IMR-90 (cell line): ENCODE measurements at regions not wholly inside any gene's neighbourhood (a gene's known extent, or its start where the extent isn't known, plus 50 kb on each side); places are given as distances from the start of the nearest gene placed in this dataset.

Source experiments
- ATAC-seq: fragments of 200-7000 bp; cut with Tn5 transposase; 2 replicates; pipeline ENCODE4 v1.9.1; 2020; ENCODE audit warnings: low read depth, mild to moderate bottlenecking, moderate library complexity
- BruUV-seq: library from RNA; stranded (reverse); fragments of 400-500 nt; replicated peaks from 2 replicates; lab custom pipeline; 2021; lab: Mats Ljungman, UMichigan
- CTCF ChIA-PET: fragments of 300-600 bp; formaldehyde crosslinking; extraction: SDS; loops from one replicate; lab custom pipeline; 2021; ENCODE audit warnings: antibody characterized with exemption; lab: Yijun Ruan, JAX
- POLR2A ChIA-PET: fragments of 300-600 bp; sonication (Branson Sonifier 250); formaldehyde crosslinking; loops from one replicate; lab custom pipeline; 2022; ENCODE audit warnings: antibody characterized with exemption; ENCODE audit not compliant: unreplicated experiment; lab: Charles Lee
- DNase-seq: peaks from one replicate; pipeline ENCODE4 v3.0.0; 2013
- H2AFZ ChIP-seq: replicated peaks from 2 replicates; pipeline ENCODE3; 2013; ENCODE audit warnings: low read length, mild to moderate bottlenecking; ENCODE audit not compliant: poor library complexity
- H2AK5ac ChIP-seq: 2 replicates; pipeline ENCODE4 v1.6.1; 2013; ENCODE audit warnings: low read depth, low read length, inconsistent platforms
- H2AK9ac ChIP-seq: replicated peaks from 2 replicates; pipeline ENCODE3; 2013; ENCODE audit warnings: mild to moderate bottlenecking, low read depth, low read length, moderate library complexity; ENCODE audit not compliant: poor library complexity
- H2BK120ac ChIP-seq: 2 replicates; pipeline ENCODE4 v1.6.1; 2013; ENCODE audit warnings: low read depth, low read length, inconsistent platforms
- H2BK15ac ChIP-seq: 3 replicates; pipeline ENCODE4 v1.6.1; 2013; ENCODE audit warnings: low read depth, low read length, inconsistent platforms
- H2BK20ac ChIP-seq: 2 replicates; pipeline ENCODE4 v1.6.1; 2013; ENCODE audit warnings: low read depth, mild to moderate bottlenecking, inconsistent platforms, low read length, moderate library complexity
- H2BK5ac ChIP-seq: 2 replicates; pipeline ENCODE4 v1.6.1; 2013; ENCODE audit warnings: mild to moderate bottlenecking, low read depth, low read length, inconsistent platforms; ENCODE audit not compliant: poor library complexity, severe bottlenecking
- H3K14ac ChIP-seq: replicated peaks from 2 replicates; pipeline ENCODE4 v1.6.1; 2013; ENCODE audit warnings: low read depth, low read length, inconsistent platforms
- H3K18ac ChIP-seq: 2 replicates; pipeline ENCODE4 v1.6.1; 2013; ENCODE audit warnings: low read depth, low read length, control low read depth
- H3K23ac ChIP-seq: 2 replicates; pipeline ENCODE4 v1.6.1; 2013; ENCODE audit warnings: low read depth, low read length, inconsistent platforms
- H3K27ac ChIP-seq: 2 replicates; pipeline ENCODE4 v1.5.1; 2013; ENCODE audit warnings: mild to moderate bottlenecking, control low read depth, low read length; ENCODE audit not compliant: insufficient read depth
- H3K27me3 ChIP-seq: 2 replicates; pipeline ENCODE4 v1.6.1; 2013; ENCODE audit warnings: low read length; ENCODE audit not compliant: control insufficient read depth, insufficient read depth
- H3K36me3 ChIP-seq: 2 replicates; pipeline ENCODE4 v1.6.1; 2013; ENCODE audit warnings: low read length, mixed read lengths; ENCODE audit not compliant: control insufficient read depth, insufficient read depth
- H3K4ac ChIP-seq: 2 replicates; pipeline ENCODE4 v1.6.1; 2013; ENCODE audit warnings: low read depth, low read length, inconsistent platforms
- H3K4me1 ChIP-seq: 2 replicates; pipeline ENCODE4 v1.6.1; 2013; ENCODE audit warnings: low read length, mixed read lengths; ENCODE audit not compliant: control insufficient read depth, insufficient read depth
- H3K4me2 ChIP-seq: 2 replicates; pipeline ENCODE4 v1.6.1; 2013; ENCODE audit warnings: low read depth, mild to moderate bottlenecking, control low read depth, low read length, moderate library complexity
- H3K4me3 ChIP-seq: 2 replicates; pipeline ENCODE4 v1.5.1; 2013; ENCODE audit warnings: low read depth, mild to moderate bottlenecking, control low read depth, low read length, moderate library complexity; ENCODE audit not compliant: insufficient read depth
- H3K56ac ChIP-seq: 2 replicates; pipeline ENCODE4 v1.6.1; 2013; ENCODE audit warnings: low read length, inconsistent platforms; ENCODE audit not compliant: insufficient read depth; ENCODE audit errors: extremely low read depth
- H3K79me1 ChIP-seq, 2 experiments: 2 replicates each; pipeline ENCODE4 v1.6.1; 2013; ENCODE audit warnings: low read length in 2 of 2, inconsistent platforms in 1 of 2, low read depth in 1 of 2
- H3K9ac ChIP-seq: 2 replicates; pipeline ENCODE4 v1.6.1; 2013; ENCODE audit warnings: low read depth, low read length, control low read depth
- H3K9me1 ChIP-seq: 2 replicates; pipeline ENCODE4 v1.6.1; 2013; ENCODE audit warnings: low read length, inconsistent platforms; ENCODE audit not compliant: insufficient read depth
- H3K9me3 ChIP-seq: 2 replicates; pipeline ENCODE4 v1.6.1; 2013; ENCODE audit warnings: low read length; ENCODE audit not compliant: control insufficient read depth, insufficient read depth
- H4K20me1 ChIP-seq: 2 replicates; pipeline ENCODE4 v1.6.1; 2013; ENCODE audit warnings: low read length, inconsistent platforms; ENCODE audit not compliant: insufficient read depth
- H4K5ac ChIP-seq: 2 replicates; pipeline ENCODE4 v1.6.1; 2013; ENCODE audit warnings: mild to moderate bottlenecking, low read depth, low read length, control low read depth
- H4K8ac ChIP-seq, 2 experiments: 2 replicates each; pipeline ENCODE4 v1.6.1; 2013; ENCODE audit warnings: low read depth in 2 of 2, low read length in 2 of 2, control low read depth in 1 of 2, inconsistent platforms in 1 of 2
- H4K91ac ChIP-seq: 2 replicates; pipeline ENCODE4 v1.6.1; 2013; ENCODE audit warnings: low read depth, low read length, inconsistent platforms; ENCODE audit not compliant: insufficient read depth
- BHLHE40 ChIP-seq: fragments of 150-350 bp; IDR thresholded peaks from 2 replicates; pipeline ENCODE4 v1.6.1; 2016; ENCODE audit warnings: mild to moderate bottlenecking, low read depth, low read length
- CEBPB ChIP-seq: IDR thresholded peaks from 2 replicates; pipeline ENCODE4 v1.6.1; 2012; ENCODE audit warnings: low read depth, low read length, improper control_type of control experiment
- MAFK ChIP-seq: IDR thresholded peaks from 2 replicates; pipeline ENCODE4 v1.6.1; 2012; ENCODE audit warnings: low read depth, low read length, improper control_type of control experiment
- MAZ ChIP-seq: IDR thresholded peaks from 2 replicates; pipeline ENCODE4 v1.6.1; 2012; ENCODE audit warnings: low read depth, mild to moderate bottlenecking, low read length, improper control_type of control experiment, moderate library complexity, borderline replicate concordance
- POLR2A ChIP-seq: IDR thresholded peaks from 2 replicates; pipeline ENCODE4 v1.6.1; 2012; ENCODE audit warnings: mild to moderate bottlenecking, low read depth, low read length
- RCOR1 ChIP-seq: IDR thresholded peaks from 2 replicates; pipeline ENCODE4 v1.6.1; 2012; ENCODE audit warnings: mild to moderate bottlenecking, low read length, improper control_type of control experiment; ENCODE audit not compliant: insufficient replicate concordance
- SMC3 ChIP-seq: fragments of 150-350 bp; IDR thresholded peaks from 2 replicates; pipeline ENCODE4 v1.6.1; 2016; ENCODE audit warnings: low read depth, mild to moderate bottlenecking, antibody characterized with exemption, low read length, moderate library complexity
- WGBS, 2 experiments: methylation state at CpG; one replicate each; pipeline versions ENCODE4 v1.1.5 to v1.1.7; 2013; ENCODE audit warnings: missing lambda C conversion rate in 2 of 2; ENCODE audit not compliant: insufficient read length in 1 of 2; ENCODE audit errors: extremely low coverage in 2 of 2; 5-methylcytosine and 5-hydroxymethylcytosine counted together
- dilution Hi-C: fragments of 300-500 bp; cut with HindIII; formaldehyde crosslinking; loops from one replicate; pipeline ENCODE4 v1.14.3; 2018; ENCODE audit warnings: low sequenced_read_pairs; ENCODE audit not compliant: unreplicated experiment
- in situ Hi-C: fragments of 300-500 bp; cut with MboI; formaldehyde crosslinking; loops from 3 replicates; pipeline ENCODE4 v1.14.3; 2019; ENCODE audit warnings: low sequenced_read_pairs, inconsistent platforms, mixed read lengths
- intact Hi-C: fragments of 100-400 bp; cut with micrococcal nuclease; formaldehyde crosslinking; loops from 2 replicates; pipeline ENCODE4 v1.10.0; 2022
- TF ChIP-seq, protein P1 (sequence below): fragments of 150-350 bp; IDR thresholded peaks from 2 replicates; pipeline ENCODE4 v1.6.1; 2017; ENCODE audit warnings: mild to moderate bottlenecking, antibody characterized with exemption, low read length, low read depth

DNA sequence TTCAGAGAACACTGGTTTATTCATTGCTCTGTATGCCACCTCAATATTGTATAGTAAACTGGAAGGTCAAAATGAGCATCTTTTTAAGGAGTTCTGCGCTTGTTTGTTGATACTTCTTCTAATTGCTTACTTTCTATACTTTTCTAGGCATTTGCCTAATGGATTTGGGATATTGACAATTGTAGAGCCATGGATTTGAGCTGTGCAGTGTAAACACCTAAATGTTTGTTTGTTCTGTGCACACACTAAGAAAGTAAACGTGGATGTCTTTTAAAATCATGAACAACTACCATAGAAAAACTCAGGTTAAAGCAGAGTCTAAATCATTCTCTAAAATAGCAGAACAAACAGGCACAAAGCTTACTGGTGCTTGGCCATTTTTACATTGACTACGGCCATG, 436.6 kb upstream of the GBE1 start:
- Histone ChIP-seq H2BK5ac (no peak overlapping the region), H2AK9ac (no peak overlapping the region), H4K91ac (no peak overlapping the region), H3K4me2 (no peak overlapping the region), H3K23ac (no peak overlapping the region), H3K27ac (no peak overlapping the region), H4K20me1 (no peaks in the 10 kb centered on the region), H3K9ac (no peak overlapping the region), H4K5ac (no peak overlapping the region), H2BK20ac (no peak overlapping the region), H2BK120ac (no peak overlapping the region), H2AK5ac (no peak overlapping the region), H3K14ac (no peak overlapping the region), H3K18ac (no peak overlapping the region), H3K9me1 (no peaks in the 10 kb centered on the region), H2AFZ (no peak overlapping the region), H4K8ac (no peak overlapping the region), H3K4me1 (no peaks in the 10 kb centered on the region), H3K4ac (no peak overlapping the region), H3K79me1 (no peaks in the 10 kb centered on the region), H2BK15ac (no peak overlapping the region), H3K4me3 (no peak overlapping the region), H3K36me3 (no peaks in the 10 kb centered on the region), H3K56ac (no peak overlapping the region), H3K27me3 (no peaks in the 10 kb centered on the region), H3K9me3 (no peaks in the 10 kb centered on the region)
- TF ChIP-seq SMC3 (no peak), CEBPB (no peak), BHLHE40 (no peak), POLR2A (no peak), MAZ (no peak), RCOR1 (no peak), MAFK (no peak)
- TF ChIP-seq, protein P1, sequence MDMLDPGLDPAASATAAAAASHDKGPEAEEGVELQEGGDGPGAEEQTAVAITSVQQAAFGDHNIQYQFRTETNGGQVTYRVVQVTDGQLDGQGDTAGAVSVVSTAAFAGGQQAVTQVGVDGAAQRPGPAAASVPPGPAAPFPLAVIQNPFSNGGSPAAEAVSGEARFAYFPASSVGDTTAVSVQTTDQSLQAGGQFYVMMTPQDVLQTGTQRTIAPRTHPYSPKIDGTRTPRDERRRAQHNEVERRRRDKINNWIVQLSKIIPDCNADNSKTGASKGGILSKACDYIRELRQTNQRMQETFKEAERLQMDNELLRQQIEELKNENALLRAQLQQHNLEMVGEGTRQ, result no peak
- POLR2A ChIA-PET, result no interaction called here
- ATAC-seq, result no peak
- dilution Hi-C loops, result no loop called here
- no TSS peak for BruUV-seq
- in situ Hi-C loops, result no loop called here
- WGBS, 2 experiments, result no CpG with 5 or more reads among the region's 3 CpGs
- CTCF ChIA-PET, result no interaction called here
- intact Hi-C loops, result no loop called here
- DNase-seq, result no peak
